HepG2 (cell line): ENCODE measurements at regions not wholly inside any gene's neighbourhood (a gene's known extent, or its start where the extent isn't known, plus 50 kb on each side); places are given as distances from the start of the nearest gene placed in this dataset.

Source experiments
- ATAC-seq: fragments of 200-7000 bp; cut with Tn5 transposase; 3 replicates; pipeline ENCODE4 v1.9.1; 2020; ENCODE audit warnings: mild to moderate bottlenecking, moderate library complexity
- BruUV-seq: library from RNA; stranded (reverse); fragments of 400-500 nt; replicated peaks from 2 replicates; lab custom pipeline; 2021; lab: Mats Ljungman, UMichigan
- CTCF ChIA-PET: fragments of 300-600 bp; formaldehyde crosslinking; extraction: SDS; loops from one replicate; lab custom pipeline; 2021; ENCODE audit warnings: low total read pairs, inconsistent platforms, low intra/inter-chr PET ratio; lab: Yijun Ruan, JAX
- POLR2A ChIA-PET: fragments of 350-600 bp; sonication (Branson Sonifier 250); formaldehyde crosslinking; loops from one replicate; lab custom pipeline; 2020; ENCODE audit warnings: antibody characterized with exemption, inconsistent platforms; lab: Yijun Ruan, JAX
- DNase-seq: peaks from one replicate; pipeline ENCODE4 v3.0.0-alpha.2; 2015; ENCODE audit warnings: low spot score
- FAIRE-seq: peaks from 3 replicates; lab custom pipeline; 2011; peaks lifted over from hg19 to GRCh38; lab: Jason Lieb, UNC
- H2AFZ ChIP-seq: one replicate; pipeline ENCODE4 v1.6.1; 2011; ENCODE audit warnings: low read length, inconsistent platforms
- H3K27ac ChIP-seq: fragments of 300-600 bp; 3 replicates; pipeline ENCODE4 v1.8.0; 2011; ENCODE audit warnings: mixed run types, mild to moderate bottlenecking, mixed read lengths, low read length, inconsistent platforms; ENCODE audit not compliant: insufficient read depth; ENCODE audit errors: extremely low read length
- H3K27me3 ChIP-seq, 2 experiments: fragments of 200-600 bp in 1 of 2; 2 replicates in 1 of 2; 3 replicates in 1 of 2; pipeline versions ENCODE4 v1.6.0 to v1.8.0; 2011; ENCODE audit warnings: low read length in 2 of 2, mild to moderate bottlenecking in 2 of 2, moderate library complexity in 2 of 2, inconsistent platforms in 1 of 2; ENCODE audit not compliant: insufficient read depth in 2 of 2, control insufficient read depth in 1 of 2
- H3K36me3 ChIP-seq, 2 experiments: fragments of 200-600 bp in 1 of 2; replicated peaks in 1 of 2; 2 replicates in 1 of 2; 3 replicates in 1 of 2; pipeline versions ENCODE4 v1.5.1 to v1.8.0; 2011; ENCODE audit warnings: low read length in 2 of 2, inconsistent platforms in 1 of 2; ENCODE audit not compliant: insufficient read depth in 2 of 2, control insufficient read depth in 1 of 2
- H3K4me1 ChIP-seq: 2 replicates; pipeline ENCODE4 v1.5.1; 2012; ENCODE audit warnings: low read length, inconsistent platforms; ENCODE audit not compliant: insufficient read depth
- H3K4me2 ChIP-seq: 2 replicates; pipeline ENCODE4 v1.6.0; 2011; ENCODE audit warnings: low read depth, low read length, inconsistent platforms
- H3K4me3 ChIP-seq, 3 experiments: fragments of 200-600 bp in 1 of 3; sonication (generic), shearing (Covaris generic) in 1 of 3; replicated peaks in 1 of 3; 2 replicates each; pipeline ENCODE4 v1.5.1; 2011 to 2016; ENCODE audit warnings: low read length in 3 of 3, inconsistent platforms in 2 of 3, low read depth in 2 of 3, mild to moderate bottlenecking in 2 of 3, control low read depth in 1 of 3, mixed read lengths in 1 of 3; ENCODE audit not compliant: insufficient read depth in 1 of 3
- H3K79me2 ChIP-seq: one replicate; pipeline ENCODE4 v1.6.1; 2011; ENCODE audit warnings: low read length, inconsistent platforms; ENCODE audit not compliant: insufficient read depth
- H3K9ac ChIP-seq: 2 replicates; pipeline ENCODE4 v1.6.0; 2011; ENCODE audit warnings: mild to moderate bottlenecking, low read depth, low read length, inconsistent platforms; ENCODE audit not compliant: insufficient read depth
- H3K9me3 ChIP-seq: 2 replicates; pipeline ENCODE4 v1.5.1; 2012; ENCODE audit warnings: mild to moderate bottlenecking, low read length
- H4K20me1 ChIP-seq: 2 replicates; pipeline ENCODE4 v1.6.0; 2011; ENCODE audit warnings: inconsistent platforms, mild to moderate bottlenecking, low read length, moderate library complexity; ENCODE audit not compliant: insufficient read depth
- ELF4 ChIP-seq: sonication (generic); formaldehyde crosslinking; IDR thresholded peaks from 2 replicates; pipeline ENCODE4 v1.5.0; 2020; ENCODE audit warnings: missing genetic modification reagents, mild to moderate bottlenecking, moderate library complexity, borderline replicate concordance
- MTA1 ChIP-seq: sonication (generic); formaldehyde crosslinking; IDR thresholded peaks from 2 replicates; pipeline ENCODE4 v1.4.0; 2020; ENCODE audit warnings: missing genetic modification reagents, mild to moderate bottlenecking, borderline replicate concordance
- PCBP2 ChIP-seq: fragments of 200-400 bp; formaldehyde crosslinking; optimal IDR thresholded peaks from 2 replicates; pipeline ENCODE3; 2018; ENCODE audit warnings: low read length, low read depth; ENCODE audit not compliant: poor library complexity, severe bottlenecking
- RARA ChIP-seq: IDR thresholded peaks from 2 replicates; pipeline ENCODE4 v1.6.1; 2016; ENCODE audit warnings: missing genetic modification reagents, missing compliant biosample characterization
- TBX3 ChIP-seq: fragments of 450-650 bp; IDR thresholded peaks from 2 replicates; pipeline ENCODE4 v1.6.1; 2017; ENCODE audit warnings: antibody characterized with exemption, mild to moderate bottlenecking, inconsistent platforms, borderline replicate concordance
- TMF1 ChIP-seq: sonication (generic); formaldehyde crosslinking; IDR thresholded peaks from 2 replicates; pipeline ENCODE4 v1.8.1; 2022; ENCODE audit warnings: low read depth, missing genetic modification reagents
- ZNF234 ChIP-seq: sonication (generic); formaldehyde crosslinking; conservative IDR thresholded peaks from 2 replicates; pipeline ENCODE4 v1.5.1; 2020; ENCODE audit warnings: mild to moderate bottlenecking, missing genetic modification reagents
- ZNF441 ChIP-seq: sonication (generic); formaldehyde crosslinking; IDR thresholded peaks from 2 replicates; pipeline ENCODE4 v1.7.0; 2021; ENCODE audit warnings: missing genetic modification reagents, borderline replicate concordance
- ZNF850 ChIP-seq: sonication (generic); formaldehyde crosslinking; conservative IDR thresholded peaks from 2 replicates; pipeline ENCODE4 v1.9.0; 2021; ENCODE audit warnings: mild to moderate bottlenecking, missing genetic modification reagents
- WGBS: methylation state at CpG from one replicate; pipeline ENCODE4 v1.1.6; 2017; ENCODE audit warnings: low lambda C conversion rate; 5-methylcytosine and 5-hydroxymethylcytosine counted together
- in situ Hi-C: cut with HindIII; loops from 2 replicates; pipeline ENCODE4 v1.10.0; 2017; ENCODE audit warnings: low pct_unique_long_range_greater_than_20kb; ENCODE audit not compliant: extremely low pct_ligation_motif_present
- intact Hi-C: fragments of 100-400 bp; cut with micrococcal nuclease; formaldehyde crosslinking; loops from one replicate; pipeline ENCODE4 v1.10.0; 2022; ENCODE audit not compliant: unreplicated experiment
- TF ChIP-seq, protein P1 (sequence below): sonication (generic); formaldehyde crosslinking; IDR thresholded peaks from 2 replicates; pipeline ENCODE4 v1.5.0; 2020; ENCODE audit warnings: missing genetic modification reagents, mild to moderate bottlenecking, borderline replicate concordance
- TF ChIP-seq, protein P2 (sequence below): sonication (generic); formaldehyde crosslinking; IDR thresholded peaks from 2 replicates; pipeline ENCODE4 v1.5.0; 2020; ENCODE audit warnings: missing genetic modification reagents
- TF ChIP-seq, protein P3 (sequence below): sonication (generic); formaldehyde crosslinking; IDR thresholded peaks from 2 replicates; pipeline ENCODE4 v1.8.1; 2023; ENCODE audit warnings: missing genetic modification reagents, inconsistent platforms, borderline replicate concordance

DNA sequence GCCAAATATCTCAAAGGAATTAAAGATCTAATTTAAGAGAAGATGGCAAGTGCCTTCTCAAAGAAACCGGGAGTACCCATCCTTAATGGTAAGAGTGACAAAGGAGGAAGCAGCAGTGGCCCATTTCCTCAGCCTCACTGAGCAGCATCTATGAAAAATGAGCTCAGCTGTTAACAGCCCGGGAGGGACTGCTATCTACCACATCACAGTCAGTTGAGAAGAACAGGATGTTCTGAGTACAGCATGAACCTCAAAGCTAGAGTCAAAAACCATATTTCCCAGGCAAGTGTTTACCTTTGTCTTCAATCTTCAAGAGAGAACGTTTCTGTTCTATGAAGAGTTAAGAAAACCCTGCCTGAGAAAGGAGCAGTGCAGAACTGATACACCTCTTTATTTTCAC, 115.0 kb downstream of the BTG1 start:
- Histone ChIP-seq H2AFZ (no peak overlapping the region), H4K20me1 (no peaks in the 10 kb centered on the region), H3K36me3 (no peaks in the 10 kb centered on the region), H3K4me1 (peaks cover 14% of the 10 kb centered on the region), H3K4me3 (no peak overlapping the region), H3K27me3 (no peaks in the 10 kb centered on the region; a peak in 1 of 5 replicates), H3K27ac (no peak overlapping the region), H3K79me2 (no peaks in the 10 kb centered on the region), H3K9ac (no peak overlapping the region), H3K9me3 (no peaks in the 10 kb centered on the region), H3K4me2 (no peak overlapping the region)
- TF ChIP-seq ELF4 (no peak), ZNF441 (CRISPR knock-in tag) (no peak)
- ChIA-PET CTCF (no interaction called here), POLR2A (no interaction called here)
- no TSS peak for BruUV-seq
- WGBS = 2% methylated on average over 3 of the region's 3 CpGs
- in situ Hi-C loops (no loop called here), intact Hi-C loops (loop anchor here (10.0 kb wide), 1 partner anchor 114 kb away; the partner anchor contains the start of gene BTG1)
- FAIRE-seq (no peak), DNase-seq (no peak), ATAC-seq (no peak)

DNA sequence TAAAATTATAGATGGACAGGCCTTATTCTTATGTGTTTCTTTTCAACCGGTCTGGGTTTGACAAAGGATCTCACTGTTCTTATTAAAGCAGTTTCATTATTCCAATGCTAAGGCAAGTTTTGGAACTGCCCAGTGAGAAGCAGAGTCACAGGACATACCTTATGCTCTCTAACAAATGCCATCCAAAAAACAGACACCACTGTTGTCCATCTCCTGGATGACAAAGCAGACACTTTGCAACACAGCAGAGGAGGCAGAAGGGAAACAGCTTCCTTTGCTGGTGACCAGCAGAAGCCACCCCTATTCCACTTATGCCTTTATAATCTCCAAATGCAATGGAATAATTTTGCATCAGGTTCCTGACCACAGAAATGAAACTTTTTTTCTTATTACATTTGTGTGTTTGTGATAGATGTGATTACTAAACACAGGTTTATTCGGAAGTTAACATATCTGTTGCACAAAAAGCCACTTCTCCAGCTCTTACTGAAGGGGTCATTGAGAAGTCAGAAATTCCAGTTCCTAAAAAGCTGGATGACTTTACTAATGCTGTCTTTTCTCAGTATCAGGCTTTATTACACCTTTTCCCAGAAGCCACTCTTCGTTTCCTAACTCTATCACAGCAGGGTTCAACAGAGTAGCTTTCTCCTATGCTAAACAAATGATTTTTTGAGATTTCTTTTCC, 115.6 kb downstream of the BTG1 start:
- in situ Hi-C loops = no loop called here
- Histone ChIP-seq H3K9me3 (no peaks in the 10 kb centered on the region), H3K9ac (no peak overlapping the region), H3K36me3 (no peaks in the 10 kb centered on the region), H3K4me3 (no peak overlapping the region), H3K27me3 (no peaks in the 10 kb centered on the region; a peak in 1 of 5 replicates), H2AFZ (no peak overlapping the region), H3K27ac (no peak overlapping the region), H3K79me2 (no peaks in the 10 kb centered on the region), H4K20me1 (no peaks in the 10 kb centered on the region), H3K4me1 (peaks cover 8% of the 10 kb centered on the region), H3K4me2 (no peak overlapping the region)
- no peak for ATAC-seq
- no peak for DNase-seq
- FAIRE-seq = no peak
- WGBS = 61% methylated on average over 3 of the region's 3 CpGs
- TF ChIP-seq TBX3 = no peak
- TF ChIP-seq PCBP2 = no peak
- no peak for TF ChIP-seq ZNF850 (CRISPR knock-in tag)
- no peak for TF ChIP-seq ZNF234 (CRISPR knock-in tag)
- TF ChIP-seq, protein P1, sequence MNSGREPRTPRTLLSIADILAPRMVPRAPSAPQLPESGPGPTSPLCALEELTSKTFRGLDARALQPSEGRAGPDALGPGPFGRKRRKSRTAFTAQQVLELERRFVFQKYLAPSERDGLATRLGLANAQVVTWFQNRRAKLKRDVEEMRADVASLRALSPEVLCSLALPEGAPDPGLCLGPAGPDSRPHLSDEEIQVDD (CRISPR knock-in tag) = no peak
- TF ChIP-seq, protein P2, sequence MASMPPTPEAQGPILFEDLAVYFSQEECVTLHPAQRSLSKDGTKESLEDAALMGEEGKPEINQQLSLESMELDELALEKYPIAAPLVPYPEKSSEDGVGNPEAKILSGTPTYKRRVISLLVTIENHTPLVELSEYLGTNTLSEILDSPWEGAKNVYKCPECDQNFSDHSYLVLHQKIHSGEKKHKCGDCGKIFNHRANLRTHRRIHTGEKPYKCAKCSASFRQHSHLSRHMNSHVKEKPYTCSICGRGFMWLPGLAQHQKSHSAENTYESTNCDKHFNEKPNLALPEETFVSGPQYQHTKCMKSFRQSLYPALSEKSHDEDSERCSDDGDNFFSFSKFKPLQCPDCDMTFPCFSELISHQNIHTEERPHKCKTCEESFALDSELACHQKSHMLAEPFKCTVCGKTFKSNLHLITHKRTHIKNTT (CRISPR knock-in tag) = no peak
- TF ChIP-seq, protein P3, sequence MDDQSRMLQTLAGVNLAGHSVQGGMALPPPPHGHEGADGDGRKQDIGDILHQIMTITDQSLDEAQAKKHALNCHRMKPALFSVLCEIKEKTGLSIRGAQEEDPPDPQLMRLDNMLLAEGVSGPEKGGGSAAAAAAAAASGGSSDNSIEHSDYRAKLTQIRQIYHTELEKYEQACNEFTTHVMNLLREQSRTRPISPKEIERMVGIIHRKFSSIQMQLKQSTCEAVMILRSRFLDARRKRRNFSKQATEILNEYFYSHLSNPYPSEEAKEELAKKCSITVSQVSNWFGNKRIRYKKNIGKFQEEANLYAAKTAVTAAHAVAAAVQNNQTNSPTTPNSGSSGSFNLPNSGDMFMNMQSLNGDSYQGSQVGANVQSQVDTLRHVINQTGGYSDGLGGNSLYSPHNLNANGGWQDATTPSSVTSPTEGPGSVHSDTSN (CRISPR knock-in tag) = no peak
- no peak for TF ChIP-seq TMF1 (CRISPR knock-in tag)
- TF ChIP-seq RARA (CRISPR knock-in tag) = no peak
- no peak for TF ChIP-seq MTA1 (CRISPR knock-in tag)
- no peak for TF ChIP-seq ZNF441 (CRISPR knock-in tag)
- intact Hi-C loops = loop anchor here (10.0 kb wide), 1 partner anchor 115 kb away; the partner anchor contains the start of gene BTG1
- POLR2A ChIA-PET = no interaction called here
- CTCF ChIA-PET = no interaction called here
- no TSS peak for BruUV-seq
